GM12891 (cell line): ENCODE measurements at regions not wholly inside any gene's neighbourhood (a gene's known extent, or its start where the extent isn't known, plus 50 kb on each side); places are given as distances from the start of the nearest gene placed in this dataset.

Experiments
- POLR2A ChIP-seq: IDR thresholded peaks from 2 replicates; pipeline ENCODE4 v1.6.1; 2011; ENCODE audit warnings: low read depth, low read length, control low read depth
- POLR2AphosphoS5 ChIP-seq: IDR thresholded peaks from 2 replicates; pipeline ENCODE4 v1.6.1; 2011; ENCODE audit warnings: low read depth, low read length, control low read depth

DNA sequence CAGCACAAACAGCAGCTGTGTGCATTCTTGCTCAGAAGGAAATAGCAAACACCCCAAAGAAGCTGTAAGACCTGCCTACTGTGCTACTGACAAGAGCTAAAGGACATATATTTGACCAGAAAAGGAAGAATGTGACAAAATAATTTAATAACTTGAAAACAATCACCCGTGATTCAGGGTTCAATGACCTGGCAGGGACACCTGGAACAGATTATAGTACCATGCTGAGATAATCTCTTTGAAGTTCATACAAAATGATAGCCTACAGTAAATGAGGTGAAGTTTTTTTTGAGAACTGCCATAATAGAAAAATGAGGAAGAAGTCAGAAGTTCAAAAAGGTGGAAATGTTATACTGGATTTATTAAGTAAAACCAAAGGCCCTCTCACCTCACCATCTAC lies 324.8 kb upstream of the GULP1 start:
- TF ChIP-seq POLR2A (no peak), POLR2AphosphoS5 (no peak)
